HG02798 (cell line): ENCODE measurements at regions not wholly inside any gene's neighbourhood (a gene's known extent, or its start where the extent isn't known, plus 50 kb on each side); places are given as distances from the start of the nearest gene placed in this dataset.

Source experiments
- ATAC-seq: cut with Tn5 transposase; IDR thresholded peaks from one replicate; pipeline ENCODE4 v1.9.1; 2021; ENCODE audit warnings: mild to moderate bottlenecking; ENCODE audit not compliant: unreplicated experiment, poor library complexity

GRCh38 chr15:69648775-69649735, 196.4 kb downstream of the RPLP1 start:
- no peak for ATAC-seq

- ATAC-seq = no peak
Measured at GRCh38 chr15:69652293-69652692, 199.7 kb downstream of the RPLP1 start.

GRCh38 chr15:69652751-69653305, 200.2 kb downstream of the RPLP1 start:
- no peak for ATAC-seq

GRCh38 chr15:69653306-69653705, 200.7 kb downstream of the RPLP1 start:
- no peak for ATAC-seq

- no peak for ATAC-seq
Measured at GRCh38 chr15:69653846-69654245, 201.2 kb downstream of the RPLP1 start.

GRCh38 chr15:69656271-69657030, 203.8 kb downstream of the RPLP1 start:
- no peak for ATAC-seq

- ATAC-seq = no peak
Measured at GRCh38 chr15:69657626-69658025, 205.0 kb downstream of the RPLP1 start.

- no peak for ATAC-seq
Measured at GRCh38 chr15:69658411-69658945, 205.9 kb downstream of the RPLP1 start.

- no peak for ATAC-seq
Measured at GRCh38 chr15:69659454-69660050, 206.9 kb downstream of the RPLP1 start.

- ATAC-seq = no peak
Measured at GRCh38 chr15:69660114-69660513, 207.5 kb downstream of the RPLP1 start.

- ATAC-seq = no peak
Measured at GRCh38 chr15:69660658-69661405, 208.2 kb downstream of the RPLP1 start.

GRCh38 chr15:69661446-69661845, 208.8 kb downstream of the RPLP1 start:
- no peak for ATAC-seq

- ATAC-seq = no peak
Measured at GRCh38 chr15:69661871-69662644, 209.4 kb downstream of the RPLP1 start.

- ATAC-seq = no peak
Measured at GRCh38 chr15:69662645-69663000, 210.0 kb downstream of the RPLP1 start.

GRCh38 chr15:69663441-69663840, 210.8 kb downstream of the RPLP1 start:
- no peak for ATAC-seq

- ATAC-seq = no peak
Measured at GRCh38 chr15:69663982-69664381, 211.4 kb downstream of the RPLP1 start.

GRCh38 chr15:69664572-69665571, 212.3 kb downstream of the RPLP1 start:
- ATAC-seq = no peak

GRCh38 chr15:69665641-69666111, 213.1 kb downstream of the RPLP1 start:
- ATAC-seq = no peak
